CD4-positive, alpha-beta T cell treated with Interleukin-4 for 4 hours (primary cell): ENCODE measurements at regions not wholly inside any gene's neighbourhood (a gene's known extent, or its start where the extent isn't known, plus 50 kb on each side); places are given as distances from the start of the nearest gene placed in this dataset.
A peak's percentile ranks its signal among the peaks of the same experiment; 100 is the strongest.
"Not testable (repeated sequence)": the region's sequence is repeated elsewhere in the genome, so short reads cannot be mapped to it uniquely, and the experiment has no call there.

Source experiments
- DNase-seq: peaks from one replicate; pipeline ENCODE4 v3.0.0-alpha.2; 2020

GRCh38 chr4:12144051-12144450 is 715.4 kb upstream of the HS3ST1 start:
- no peak for DNase-seq

GRCh38 chr4:12140864-12141263 is 712.2 kb upstream of the HS3ST1 start:
- no peak for DNase-seq

GRCh38 chr4:12139296-12139695 is 710.6 kb upstream of the HS3ST1 start:
- no peak for DNase-seq

DNA sequence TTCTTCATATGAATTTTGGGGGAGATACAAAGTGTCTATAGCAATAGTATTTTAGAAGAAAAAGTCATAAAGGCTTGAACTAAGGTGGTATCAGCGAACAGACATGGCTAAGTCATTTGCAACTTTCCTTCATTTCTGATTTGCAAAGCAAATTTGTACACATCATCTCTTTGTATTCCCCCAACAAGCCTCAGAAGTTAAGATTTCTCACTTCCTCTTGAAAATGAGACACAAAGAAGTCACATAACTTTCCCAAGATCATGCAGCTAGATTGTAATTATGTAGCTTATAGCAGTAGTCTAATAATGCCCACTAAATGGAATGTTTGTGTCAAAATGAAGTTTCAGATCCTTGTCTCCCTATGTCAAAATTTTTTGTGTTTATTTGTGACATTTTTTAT is 709.8 kb upstream of the HS3ST1 start:
- no peak for DNase-seq

GRCh38 chr4:12137575-12137974 is 708.9 kb upstream of the HS3ST1 start:
- DNase-seq = no peak

DNA sequence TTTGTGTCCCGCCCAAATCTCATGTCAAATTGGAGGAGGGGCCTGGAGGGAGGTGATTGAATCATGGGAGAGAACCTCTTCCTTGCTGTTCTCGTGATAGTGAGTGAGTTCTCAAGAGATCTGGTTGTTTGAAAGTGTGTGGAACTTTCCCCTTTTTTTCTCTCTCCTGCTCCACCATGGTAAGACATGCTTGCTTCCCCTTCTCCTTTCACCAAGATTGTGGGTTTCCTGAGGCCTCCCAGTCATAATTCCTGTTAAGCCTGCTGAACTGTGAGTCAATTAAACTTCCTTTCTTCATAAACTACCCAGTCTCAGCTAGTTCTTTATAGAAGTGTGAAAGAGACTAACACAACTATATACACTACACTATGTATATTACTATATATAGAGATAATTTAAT is 697.8 kb upstream of the HS3ST1 start:
- DNase-seq = peak; percentile 19

- DNase-seq = no peak
These were observed 695.4 kb upstream of the HS3ST1 start for GRCh38 chr4:12124138-12124537.

DNA sequence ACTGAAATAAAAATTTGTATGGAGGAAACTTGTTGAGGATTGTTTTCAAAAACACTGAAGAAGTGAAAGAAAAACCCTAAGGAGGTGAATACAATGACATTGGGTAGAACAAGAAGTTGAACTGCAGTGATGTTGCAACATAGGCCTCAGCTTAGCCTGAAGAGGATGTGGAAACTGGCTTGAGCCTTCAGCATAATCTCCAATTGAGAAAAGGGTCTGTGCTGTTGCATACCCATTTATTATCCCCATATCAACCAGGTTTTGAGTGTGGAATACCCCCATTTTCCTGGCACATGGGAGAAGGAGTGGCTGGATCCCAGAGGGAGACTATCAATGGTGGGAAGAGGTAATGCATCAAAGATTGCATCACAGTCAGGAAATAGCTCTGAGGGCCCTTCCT is 695.0 kb upstream of the HS3ST1 start:
- DNase-seq = no peak

GRCh38 chr4:12122316-12122715 is 693.6 kb upstream of the HS3ST1 start:
- no peak for DNase-seq

- no peak for DNase-seq
These were observed 692.3 kb upstream of the HS3ST1 start for GRCh38 chr4:12120968-12121367.

GRCh38 chr4:12118651-12119213 is 690.0 kb upstream of the HS3ST1 start:
- DNase-seq = no peak

DNA sequence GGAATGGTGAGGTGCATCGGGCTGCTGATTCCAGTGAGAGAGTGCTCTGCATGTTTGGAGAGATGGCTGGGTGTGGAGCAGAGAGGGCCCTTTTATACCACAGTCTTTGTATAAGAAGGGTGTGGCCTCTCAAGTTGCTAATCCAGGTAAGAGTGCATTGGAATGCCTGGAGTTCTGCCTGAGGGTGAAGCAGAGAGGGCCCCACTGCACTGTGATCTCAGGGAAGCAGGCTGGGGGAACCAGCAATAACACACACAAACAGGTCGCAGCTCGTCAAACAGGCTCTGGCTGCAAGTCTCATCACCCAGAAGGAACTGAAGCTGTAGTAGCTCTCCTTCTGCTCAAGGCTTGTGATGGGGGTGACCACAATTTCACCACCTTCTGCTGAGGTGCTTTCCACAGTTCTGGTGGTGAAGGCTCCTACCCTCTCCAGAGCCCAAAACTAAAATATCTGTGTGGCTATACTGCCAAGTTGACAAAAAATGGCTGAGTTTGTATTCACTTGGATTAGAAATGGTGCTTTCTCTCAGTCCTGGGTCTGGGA is 687.4 kb upstream of the HS3ST1 start:
- no peak for DNase-seq

GRCh38 chr4:12110627-12111026 is 681.9 kb upstream of the HS3ST1 start:
- DNase-seq = no peak

DNA sequence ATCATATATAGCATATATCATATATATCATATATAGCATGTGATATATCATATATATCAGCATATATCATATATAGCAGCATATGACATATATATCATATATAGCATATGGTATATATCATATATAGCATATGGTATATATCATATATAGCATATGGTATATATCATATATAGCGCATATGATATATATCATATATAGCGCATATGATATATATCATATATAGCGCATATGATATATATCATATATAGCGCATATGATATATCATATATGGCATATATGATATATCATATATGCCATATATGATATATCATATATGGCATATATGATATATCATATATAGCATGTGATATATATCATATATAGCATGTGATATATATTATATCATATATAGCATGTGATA is 680.4 kb upstream of the HS3ST1 start:
- DNase-seq = not testable (repeated sequence)

DNA sequence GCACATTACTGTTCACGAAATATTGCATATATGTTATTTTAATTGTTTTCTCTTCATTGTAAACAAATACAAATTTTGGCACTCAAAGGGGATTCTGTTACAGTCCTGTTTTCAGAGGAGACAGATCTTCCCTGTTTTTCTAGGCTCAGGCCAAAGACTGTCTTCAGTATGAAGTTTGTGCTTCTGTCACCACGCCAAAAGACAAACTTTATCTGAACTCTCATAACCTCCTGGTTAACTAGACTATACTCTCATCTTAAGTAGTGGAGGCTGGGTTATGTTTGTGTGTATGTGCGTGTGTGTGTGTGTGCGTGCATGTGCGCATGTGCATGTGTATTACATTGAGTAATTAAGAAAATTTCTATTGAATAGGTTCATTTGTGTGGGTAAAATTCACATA is 676.8 kb upstream of the HS3ST1 start:
- DNase-seq = no peak

- DNase-seq = not testable (repeated sequence)
These were observed 661.2 kb upstream of the HS3ST1 start for GRCh38 chr4:12089920-12090319.

- no peak for DNase-seq
These were observed 656.0 kb upstream of the HS3ST1 start for GRCh38 chr4:12084690-12085089.

DNA sequence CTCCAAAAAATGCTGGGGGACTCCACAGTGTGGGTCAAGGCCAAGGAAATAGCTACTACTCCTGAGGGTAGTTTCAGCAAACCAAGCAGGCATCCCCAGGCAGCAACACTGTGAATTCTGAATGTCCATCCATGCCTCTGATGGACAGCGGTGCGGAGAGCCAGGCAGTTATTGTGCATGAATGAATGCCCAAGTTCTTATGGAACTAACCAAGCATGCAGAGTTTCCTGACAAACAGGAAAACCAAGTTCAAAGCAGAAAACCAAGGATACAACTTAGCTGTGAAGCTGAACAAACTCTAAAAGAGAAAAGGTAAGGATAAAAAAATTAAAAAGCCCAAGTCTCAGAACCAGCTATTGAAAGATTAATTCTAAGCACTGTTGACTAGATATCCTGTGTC is 642.6 kb upstream of the HS3ST1 start:
- DNase-seq = no peak

DNA sequence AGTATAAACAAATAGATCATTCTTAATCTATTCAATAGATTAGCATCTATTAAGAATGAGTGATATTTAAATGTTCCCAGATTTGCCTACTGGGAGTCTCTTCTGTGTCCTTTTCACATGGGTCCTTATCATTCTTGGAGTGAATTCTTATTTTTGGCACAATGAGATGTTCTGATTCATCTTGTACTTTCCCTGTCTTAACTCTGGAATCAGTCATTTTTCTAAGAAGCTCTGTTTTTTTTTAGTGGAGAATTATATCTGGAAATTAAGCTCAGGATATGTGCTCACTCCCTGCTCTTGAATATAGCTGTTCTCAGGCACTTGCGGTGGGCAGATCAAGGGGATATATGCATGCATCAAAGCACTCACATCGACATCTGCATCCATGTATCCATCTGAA is 625.3 kb upstream of the HS3ST1 start:
- no peak for DNase-seq

GRCh38 chr4:12053556-12053955 is 624.9 kb upstream of the HS3ST1 start:
- DNase-seq = no peak

DNA sequence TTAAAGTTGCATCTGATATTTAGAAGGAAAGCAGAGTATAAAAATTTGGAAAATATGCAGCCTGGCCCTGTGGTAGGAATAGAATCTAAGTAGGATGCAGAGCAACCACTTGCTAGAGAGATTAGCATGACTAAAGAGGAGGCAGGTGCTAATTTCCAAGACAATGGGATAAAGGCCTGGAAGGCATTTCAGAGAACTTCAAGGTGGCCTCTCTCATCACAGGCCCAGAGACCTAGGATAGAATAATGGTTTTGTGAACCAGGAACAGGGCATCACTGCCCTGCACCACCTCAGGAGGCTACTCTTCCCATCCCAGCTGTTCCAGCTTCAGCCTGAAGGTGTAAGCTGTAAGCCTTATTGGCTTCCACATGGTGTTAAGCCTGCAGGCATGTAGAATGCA is 621.7 kb upstream of the HS3ST1 start:
- DNase-seq = no peak

- DNase-seq = no peak
These were observed 614.1 kb upstream of the HS3ST1 start for GRCh38 chr4:12042818-12043217.

DNA sequence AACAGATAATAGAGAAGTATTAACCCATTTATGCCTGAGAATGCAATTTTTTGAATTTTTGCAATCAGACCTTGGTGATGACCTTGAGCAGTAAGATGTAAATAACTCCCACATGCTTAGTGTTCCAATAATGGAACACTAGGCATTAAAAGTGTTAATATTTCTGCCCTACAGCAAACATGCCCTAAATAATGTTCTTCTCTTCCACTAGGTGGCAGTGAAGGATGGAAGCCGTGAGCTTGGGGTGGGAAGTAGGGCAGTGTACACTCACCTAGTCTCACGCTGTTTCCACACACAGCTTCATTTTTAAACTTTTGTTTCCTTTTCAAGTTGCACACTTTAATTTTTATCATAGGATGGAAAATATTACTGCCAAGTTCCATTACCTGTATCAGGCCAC is 613.1 kb upstream of the HS3ST1 start:
- no peak for DNase-seq

DNA sequence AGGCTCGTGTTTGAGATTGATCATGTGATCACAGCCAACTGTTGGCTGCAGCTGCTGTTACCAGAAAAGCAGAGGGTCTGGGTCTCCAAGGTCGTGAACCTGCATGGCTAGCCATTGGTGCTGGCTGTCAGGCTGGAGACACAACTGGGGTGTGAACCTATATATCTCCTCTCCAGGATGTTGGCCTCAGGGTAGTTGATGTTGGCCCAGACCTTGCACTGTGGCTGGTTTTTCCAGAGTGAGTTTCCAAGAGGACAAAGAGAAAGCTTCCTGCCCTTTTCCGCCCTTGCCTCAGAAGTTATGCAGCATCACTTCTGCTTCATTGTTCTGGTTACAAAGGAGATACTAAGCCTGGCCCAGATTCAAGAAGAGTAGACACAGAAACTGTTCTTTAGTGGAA is 607.8 kb upstream of the HS3ST1 start:
- DNase-seq = no peak

DNA sequence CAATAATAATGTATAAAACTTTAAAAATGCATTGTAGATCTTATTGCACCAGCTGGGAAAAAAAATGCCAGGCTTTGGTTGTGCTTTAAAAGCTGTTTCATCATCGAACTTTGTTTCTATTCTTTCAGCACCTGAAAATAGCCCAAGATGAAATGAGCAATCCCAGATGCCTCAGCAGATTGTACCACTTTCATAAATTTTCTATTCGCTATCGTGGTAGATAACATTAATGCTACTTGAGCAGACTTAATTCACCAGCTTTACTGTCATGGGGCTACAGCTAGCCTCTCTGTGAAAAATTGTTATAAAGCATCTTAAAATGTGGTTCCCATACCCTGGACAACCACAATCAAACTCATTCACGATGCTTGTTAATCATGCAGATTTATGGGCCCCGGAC is 599.6 kb upstream of the HS3ST1 start:
- DNase-seq = no peak

- no peak for DNase-seq
These were observed 593.7 kb upstream of the HS3ST1 start for GRCh38 chr4:12022409-12022808.
